NB4 (cell line): ENCODE measurements at regions not wholly inside any gene's neighbourhood (a gene's known extent, or its start where the extent isn't known, plus 50 kb on each side); places are given as distances from the start of the nearest gene placed in this dataset.

ENCODE experiments used
- CTCF ChIP-seq: IDR thresholded peaks from one replicate; pipeline ENCODE4 v1.5.1; 2012; ENCODE audit warnings: low read depth, low read length
- POLR2A ChIP-seq: IDR thresholded peaks from 2 replicates; pipeline ENCODE4 v1.6.1; 2011; ENCODE audit warnings: mild to moderate bottlenecking; ENCODE audit not compliant: insufficient read length; ENCODE audit errors: extremely low read depth

GRCh38 chr11:86889001-86889341 lies 66.2 kb downstream of the FZD4 start:
- TF ChIP-seq CTCF = no peak
- TF ChIP-seq POLR2A = no peak
